Lower leg skin (tissue), 4 donors: ENCODE measurements at regions not wholly inside any gene's neighbourhood (a gene's known extent, or its start where the extent isn't known, plus 50 kb on each side); places are given as distances from the start of the nearest gene placed in this dataset.

ENCODE experiments used
- DNase-seq, 2 donors: peaks; one replicate each; pipeline ENCODE4 v3.0.0-alpha.2; 2019; ENCODE audit warnings: low spot score in 2 of 2
- H3K4me3 ChIP-seq: fragments of 200-600 bp; sonication (generic); 2 replicates; pipeline ENCODE4 v1.5.1; 2017; ENCODE audit warnings: mild to moderate bottlenecking, low read depth; ENCODE audit not compliant: poor library complexity, severe bottlenecking
- POLR2A ChIP-seq, 2 donors: fragments of 450-650 bp; IDR thresholded peaks; one replicate each; pipeline ENCODE4 v1.6.1; 2016 to 2017; ENCODE audit warnings: antibody characterized with exemption in 2 of 2, mild to moderate bottlenecking in 1 of 2, moderate library complexity in 1 of 2
- whole genome bisulfite sequencing, 2 donors: methylation state at CpG; one replicate each; pipeline ENCODE4 v1.1.5; 2018; 5-methylcytosine and 5-hydroxymethylcytosine counted together
- intact Hi-C: fragments of 100-400 bp; cut with DNase I; formaldehyde crosslinking; loops from one replicate; pipeline ENCODE4 v1.15.0; 2023; ENCODE audit warnings: low total_unique reads
- TF ChIP-seq, protein P1 (sequence below), 3 donors: fragments of 450-650 bp; IDR thresholded peaks; one replicate each; pipeline ENCODE4 v1.5.1; 2016; ENCODE audit warnings: antibody characterized with exemption in 3 of 3, mild to moderate bottlenecking in 3 of 3, moderate library complexity in 2 of 3

DNA sequence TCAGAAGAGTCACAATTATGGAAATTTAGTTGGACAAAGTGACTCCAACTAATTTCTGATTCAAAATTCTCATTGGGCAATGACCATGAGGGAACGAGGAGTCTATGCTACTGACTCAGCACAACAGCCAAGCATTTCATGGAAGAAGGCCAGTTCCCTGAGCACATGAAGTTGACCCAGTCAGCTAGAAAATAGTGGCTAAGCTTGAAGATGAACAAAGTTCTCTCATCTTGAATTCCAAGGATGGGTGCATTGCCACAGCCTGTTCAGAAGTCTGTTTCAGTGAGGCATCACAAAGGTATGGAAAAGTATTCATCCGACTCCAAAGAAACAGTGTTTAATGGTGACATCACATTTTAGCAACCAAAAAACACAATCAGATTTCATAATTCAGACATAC is 676.9 kb downstream of the HACE1 start:
- 54 to 55% methylated on average over 2 of the region's 2 CpGs for WGBS, 2 donors
- no peak overlapping the region for H3K4me3 ChIP-seq
- DNase-seq: no peak
- intact Hi-C loops: no loop called here
- no peak for TF ChIP-seq POLR2A (IDR thresholded peaks at IDR 0.05)
- TF ChIP-seq, protein P1, sequence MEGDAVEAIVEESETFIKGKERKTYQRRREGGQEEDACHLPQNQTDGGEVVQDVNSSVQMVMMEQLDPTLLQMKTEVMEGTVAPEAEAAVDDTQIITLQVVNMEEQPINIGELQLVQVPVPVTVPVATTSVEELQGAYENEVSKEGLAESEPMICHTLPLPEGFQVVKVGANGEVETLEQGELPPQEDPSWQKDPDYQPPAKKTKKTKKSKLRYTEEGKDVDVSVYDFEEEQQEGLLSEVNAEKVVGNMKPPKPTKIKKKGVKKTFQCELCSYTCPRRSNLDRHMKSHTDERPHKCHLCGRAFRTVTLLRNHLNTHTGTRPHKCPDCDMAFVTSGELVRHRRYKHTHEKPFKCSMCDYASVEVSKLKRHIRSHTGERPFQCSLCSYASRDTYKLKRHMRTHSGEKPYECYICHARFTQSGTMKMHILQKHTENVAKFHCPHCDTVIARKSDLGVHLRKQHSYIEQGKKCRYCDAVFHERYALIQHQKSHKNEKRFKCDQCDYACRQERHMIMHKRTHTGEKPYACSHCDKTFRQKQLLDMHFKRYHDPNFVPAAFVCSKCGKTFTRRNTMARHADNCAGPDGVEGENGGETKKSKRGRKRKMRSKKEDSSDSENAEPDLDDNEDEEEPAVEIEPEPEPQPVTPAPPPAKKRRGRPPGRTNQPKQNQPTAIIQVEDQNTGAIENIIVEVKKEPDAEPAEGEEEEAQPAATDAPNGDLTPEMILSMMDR (IDR thresholded peaks at IDR 0.05): no peak

DNA sequence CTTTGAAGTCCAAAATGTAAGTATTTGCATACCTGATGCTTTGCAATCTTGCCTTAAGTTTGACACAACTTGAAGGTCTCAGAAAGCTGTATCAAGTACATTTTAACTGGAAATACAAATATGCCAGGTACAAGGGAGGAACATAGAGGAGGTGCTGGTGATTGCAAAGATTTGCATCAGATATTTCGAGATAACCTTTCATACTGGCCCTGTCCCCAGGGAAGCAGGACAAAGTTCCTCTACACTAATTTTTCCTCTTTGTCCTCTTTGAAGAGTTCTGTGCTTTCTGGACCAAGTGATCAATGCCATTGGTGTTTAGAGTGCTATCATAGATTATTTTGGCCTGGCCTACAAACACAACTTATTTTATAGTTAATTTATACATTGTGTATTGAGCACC is 686.1 kb downstream of the HACE1 start:
- no peak for TF ChIP-seq POLR2A (IDR thresholded peaks at IDR 0.05)
- TF ChIP-seq, protein P1 (IDR thresholded peaks at IDR 0.05): no peak
- intact Hi-C loops: no loop called here
- H3K4me3 ChIP-seq: no peak overlapping the region
- DNase-seq: no peak
- WGBS, 2 donors: 74 to 79% methylated on average over 1 of the region's 1 CpG

DNA sequence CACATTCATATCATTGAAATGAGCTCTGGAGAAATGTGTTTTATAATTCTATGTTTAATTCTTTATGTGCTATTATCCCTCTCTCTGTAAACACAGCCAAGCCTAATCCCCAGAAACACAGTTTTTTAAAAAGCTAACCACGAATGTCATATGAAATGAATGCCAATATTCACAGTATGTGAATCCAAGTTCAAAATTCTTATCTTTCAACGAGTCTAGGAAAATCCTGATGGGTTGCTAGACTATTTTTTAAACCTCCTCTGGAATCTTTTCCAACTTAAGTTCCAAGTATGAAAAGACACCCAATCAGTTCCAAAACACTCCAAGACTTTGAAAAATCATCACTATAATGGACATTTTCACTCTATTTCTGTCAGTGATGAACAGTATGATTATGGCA is 689.3 kb downstream of the HACE1 start:
- no peak for TF ChIP-seq POLR2A (IDR thresholded peaks at IDR 0.05)
- TF ChIP-seq, protein P1 (IDR thresholded peaks at IDR 0.05): no peak
- WGBS, 2 donors: 12 to 32% methylated on average over 2 of the region's 2 CpGs
- DNase-seq: no peak
- intact Hi-C loops: no loop called here
- no peak overlapping the region for H3K4me3 ChIP-seq

DNA sequence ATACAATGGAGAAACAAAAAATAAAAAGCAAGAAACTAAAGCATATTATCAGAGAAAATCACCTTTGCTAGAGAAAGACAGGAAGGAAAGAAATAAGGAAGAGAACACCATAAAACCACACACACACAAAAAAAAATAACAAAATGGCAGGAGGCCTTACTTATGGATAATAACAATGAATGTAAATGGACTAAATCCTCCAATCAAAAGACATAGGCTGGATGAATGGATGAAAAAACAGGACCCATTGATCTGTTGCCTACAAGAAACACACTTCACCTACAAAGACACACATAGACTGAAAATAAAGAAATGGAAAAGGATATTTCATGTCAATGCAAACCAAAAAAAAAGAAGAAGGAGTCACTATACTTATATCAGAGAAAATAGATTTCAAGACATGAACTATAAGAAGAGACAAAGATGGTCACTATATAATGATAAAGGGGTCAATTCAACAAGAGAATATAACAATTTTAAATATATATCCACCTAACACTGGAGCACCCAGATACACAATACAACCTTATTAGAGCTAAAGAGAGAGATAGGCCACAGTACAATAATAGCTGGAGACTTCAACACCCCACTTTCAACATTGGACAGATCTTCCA is 693.6 kb downstream of the HACE1 start:
- no peak for DNase-seq
- no peak for TF ChIP-seq POLR2A (IDR thresholded peaks at IDR 0.05)
- TF ChIP-seq, protein P1 (IDR thresholded peaks at IDR 0.05): no peak
- intact Hi-C loops: no loop called here
- no peak overlapping the region for H3K4me3 ChIP-seq

DNA sequence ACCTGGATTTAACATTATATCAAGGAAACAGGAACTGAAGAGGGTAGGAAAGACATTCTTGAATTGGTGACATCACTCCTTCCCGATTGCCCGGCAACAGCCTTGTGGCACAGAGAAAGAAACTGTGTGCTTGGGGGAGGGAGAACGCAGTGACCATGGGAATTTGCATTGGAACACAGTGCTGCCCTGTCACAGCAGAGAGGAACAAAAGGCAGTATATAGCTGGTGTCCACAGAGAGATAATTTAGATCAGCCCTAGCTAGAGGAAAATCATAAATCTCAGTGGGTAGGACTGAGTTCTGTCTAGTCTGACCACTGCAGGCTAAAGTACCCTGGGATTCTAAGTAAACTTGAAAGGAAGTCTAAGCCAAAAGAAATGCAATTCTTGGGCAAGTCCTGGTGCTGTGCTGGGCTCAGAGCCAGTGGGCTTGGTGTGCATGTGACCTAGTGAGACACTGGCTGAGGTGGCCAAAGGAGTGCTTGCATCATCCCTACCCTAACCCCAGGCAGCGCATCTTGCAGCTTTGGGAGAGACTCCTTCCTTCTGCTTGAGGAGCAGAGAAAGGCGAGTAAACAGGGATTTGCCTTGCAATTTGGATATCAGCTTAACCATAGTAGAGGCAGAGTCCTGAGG is 697.6 kb downstream of the HACE1 start:
- WGBS, 2 donors: 80 to 85% methylated on average over 5 of the region's 5 CpGs
- no peak for DNase-seq
- H3K4me3 ChIP-seq: no peak overlapping the region
- no peak for TF ChIP-seq POLR2A (IDR thresholded peaks at IDR 0.05)
- TF ChIP-seq, protein P1 (IDR thresholded peaks at IDR 0.05): no peak
- intact Hi-C loops: no loop called here
